Effector CD8-positive, alpha-beta T cell (primary cell): ENCODE measurements at regions not wholly inside any gene's neighbourhood (a gene's known extent, or its start where the extent isn't known, plus 50 kb on each side); places are given as distances from the start of the nearest gene placed in this dataset.
"Not testable (repeated sequence)": the region's sequence is repeated elsewhere in the genome, so short reads cannot be mapped to it uniquely, and the experiment has no call there.

ENCODE experiments used
- DNase-seq: peaks from one replicate; lab custom pipeline; 2025; lab: John Stamatoyannopoulos, UW

- DNase-seq = not testable (repeated sequence)
Measured at GRCh38 chr21:31819692-31820091, 53.1 kb upstream of the HUNK start.

- not testable (repeated sequence) for DNase-seq
Measured at GRCh38 chr21:31814356-31814755, 58.5 kb upstream of the HUNK start.

- DNase-seq = no peak
Measured at GRCh38 chr21:31813862-31814261, 59.0 kb upstream of the HUNK start.

- no peak for DNase-seq
Measured at GRCh38 chr21:31804008-31804394, 68.8 kb upstream of the HUNK start.

GRCh38 chr21:31803039-31804007, 69.5 kb upstream of the HUNK start:
- no peak for DNase-seq

GRCh38 chr21:31802331-31802730, 70.4 kb upstream of the SCAF4 start:
- DNase-seq = no peak

GRCh38 chr21:31801551-31802219, 69.8 kb upstream of the SCAF4 start:
- no peak for DNase-seq

GRCh38 chr21:31798842-31799704, 67.2 kb upstream of the SCAF4 start:
- no peak for DNase-seq

GRCh38 chr21:31795992-31796391, 64.1 kb upstream of the SCAF4 start:
- DNase-seq = no peak

- not testable (repeated sequence) for DNase-seq
Measured at GRCh38 chr21:31790420-31790819, 58.5 kb upstream of the SCAF4 start.

GRCh38 chr21:31788581-31788980, 56.7 kb upstream of the SCAF4 start:
- DNase-seq = no peak

GRCh38 chr21:31787691-31788090, 55.8 kb upstream of the SCAF4 start:
- DNase-seq = not testable (repeated sequence)

GRCh38 chr21:31786164-31786920, 54.4 kb upstream of the SCAF4 start:
- DNase-seq = no peak

GRCh38 chr21:31785237-31786163, 53.6 kb upstream of the SCAF4 start:
- DNase-seq = peak; percentile 19

- no peak for DNase-seq
Measured at GRCh38 chr21:31781737-31782136, 49.8 kb upstream of the SCAF4 start.
